GM23338 (cell line): ENCODE measurements at regions not wholly inside any gene's neighbourhood (a gene's known extent, or its start where the extent isn't known, plus 50 kb on each side); places are given as distances from the start of the nearest gene placed in this dataset.

Experiments used
- ATAC-seq: fragments of 200-7000 bp; cut with Tn5 transposase; 3 replicates; pipeline ENCODE4 v1.9.1; 2020
- DNase-seq: peaks from one replicate; pipeline ENCODE4 v3.0.0-alpha.2; 2015; ENCODE audit warnings: low spot score
- H2AFZ ChIP-seq: fragments of 200-600 bp; sonication (generic); 2 replicates; pipeline ENCODE4 v1.8.0; 2016; ENCODE audit warnings: antibody characterized with exemption, mild to moderate bottlenecking, moderate library complexity
- H3F3A ChIP-seq: fragments of 200-600 bp; sonication (generic); replicated peaks from 2 replicates; pipeline ENCODE4 v1.8.0; 2017; ENCODE audit warnings: antibody characterized with exemption, mixed run types, low read depth
- H3K27ac ChIP-seq: fragments of 200-600 bp; sonication (generic); 2 replicates; pipeline ENCODE4 v1.6.1; 2016; ENCODE audit warnings: low read depth
- H3K27me3 ChIP-seq: fragments of 200-600 bp; sonication (generic); 2 replicates; pipeline ENCODE4 v1.8.0; 2016; ENCODE audit warnings: mild to moderate bottlenecking, mixed run types, moderate library complexity; ENCODE audit not compliant: insufficient read depth
- H3K36me3 ChIP-seq: fragments of 200-600 bp; sonication (generic); 2 replicates; pipeline ENCODE4 v1.8.0; 2016; ENCODE audit warnings: mild to moderate bottlenecking; ENCODE audit not compliant: insufficient read depth
- H3K4me1 ChIP-seq: fragments of 200-600 bp; sonication (generic); 2 replicates; pipeline ENCODE4 v1.8.0; 2016; ENCODE audit warnings: mild to moderate bottlenecking, moderate library complexity; ENCODE audit not compliant: insufficient read depth
- H3K4me2 ChIP-seq: fragments of 200-600 bp; sonication (generic); 2 replicates; pipeline ENCODE4 v1.7.1; 2017; ENCODE audit warnings: mixed run types
- H3K4me3 ChIP-seq: fragments of 200-600 bp; sonication (generic); 2 replicates; pipeline ENCODE4 v1.6.1; 2016; ENCODE audit warnings: mixed run types
- H3K79me2 ChIP-seq: fragments of 200-600 bp; sonication (generic); replicated peaks from 2 replicates; pipeline ENCODE4 v1.8.0; 2017; ENCODE audit warnings: mild to moderate bottlenecking; ENCODE audit not compliant: insufficient read depth
- H3K9me2 ChIP-seq: fragments of 200-600 bp; sonication (generic); 2 replicates; pipeline ENCODE4 v1.8.0; 2017; ENCODE audit not compliant: insufficient read depth
- H4K20me1 ChIP-seq: fragments of 200-600 bp; sonication (generic); replicated peaks from 2 replicates; pipeline ENCODE4 v1.8.0; 2017; ENCODE audit warnings: mild to moderate bottlenecking; ENCODE audit not compliant: insufficient read depth
- H3K27ac Mint-ChIP-seq: 2 replicates; pipeline ENCODE4 v1.8.0; 2020; ENCODE audit warnings: inconsistent platforms, mild to moderate bottlenecking, moderate library complexity, mixed read lengths
- H3K27me3 Mint-ChIP-seq: 3 replicates; pipeline ENCODE4 v1.8.0; 2022; ENCODE audit warnings: low read depth, mild to moderate bottlenecking, moderate library complexity, mixed read lengths, inconsistent platforms; ENCODE audit not compliant: insufficient read depth, poor library complexity
- H3K36me3 Mint-ChIP-seq: 3 replicates; pipeline ENCODE4 v1.8.0; 2021; ENCODE audit warnings: low read depth, mild to moderate bottlenecking, inconsistent platforms, moderate library complexity, mixed read lengths
- H3K4me1 Mint-ChIP-seq: 3 replicates; pipeline ENCODE4 v1.8.0; 2020; ENCODE audit warnings: mild to moderate bottlenecking, inconsistent platforms, mixed read lengths
- H3K4me3 Mint-ChIP-seq: 3 replicates; pipeline ENCODE4 v1.8.0; 2021; ENCODE audit warnings: moderate library complexity, mild to moderate bottlenecking, inconsistent platforms, mixed read lengths
- H3K9me3 Mint-ChIP-seq: 3 replicates; pipeline ENCODE4 v1.8.0; 2020; ENCODE audit warnings: moderate library complexity, mild to moderate bottlenecking, inconsistent platforms, mixed read lengths
- ETS1 ChIP-seq: IDR thresholded peaks from 2 replicates; pipeline ENCODE4 v1.6.1; 2016; ENCODE audit warnings: antibody characterized with exemption
- EZH2phosphoT487 ChIP-seq: fragments of 200-600 bp; sonication (generic); IDR thresholded peaks from one replicate; pipeline ENCODE4 v1.8.1; 2018; ENCODE audit warnings: antibody characterized with exemption; ENCODE audit not compliant: unreplicated experiment
- JUNB ChIP-seq: IDR thresholded peaks from one replicate; pipeline ENCODE4 v1.6.1; 2016; ENCODE audit warnings: antibody characterized with exemption; ENCODE audit not compliant: unreplicated experiment
- NANOG ChIP-seq: IDR thresholded peaks from 2 replicates; pipeline ENCODE4 v1.6.1; 2016; ENCODE audit warnings: antibody characterized with exemption, borderline replicate concordance
- REST ChIP-seq: IDR thresholded peaks from one replicate; pipeline ENCODE4 v1.6.1; 2018; ENCODE audit warnings: antibody characterized with exemption; ENCODE audit not compliant: unreplicated experiment
- STAT1 ChIP-seq: IDR thresholded peaks from one replicate; pipeline ENCODE4 v1.6.1; 2016; ENCODE audit warnings: antibody characterized with exemption; ENCODE audit not compliant: unreplicated experiment
- ZNF331 ChIP-seq: fragments of 250-450 bp; sonication (Bioruptor Pico); IDR thresholded peaks from 2 replicates; pipeline ENCODE4 v1.5.0; 2020; ENCODE audit warnings: low read depth, mild to moderate bottlenecking, moderate library complexity
- TF ChIP-seq, protein P1 (sequence below): fragments of 250-450 bp; sonication (Bioruptor Pico); IDR thresholded peaks from 2 replicates; pipeline ENCODE4 v1.5.0; 2020; ENCODE audit warnings: mild to moderate bottlenecking, moderate library complexity

DNA sequence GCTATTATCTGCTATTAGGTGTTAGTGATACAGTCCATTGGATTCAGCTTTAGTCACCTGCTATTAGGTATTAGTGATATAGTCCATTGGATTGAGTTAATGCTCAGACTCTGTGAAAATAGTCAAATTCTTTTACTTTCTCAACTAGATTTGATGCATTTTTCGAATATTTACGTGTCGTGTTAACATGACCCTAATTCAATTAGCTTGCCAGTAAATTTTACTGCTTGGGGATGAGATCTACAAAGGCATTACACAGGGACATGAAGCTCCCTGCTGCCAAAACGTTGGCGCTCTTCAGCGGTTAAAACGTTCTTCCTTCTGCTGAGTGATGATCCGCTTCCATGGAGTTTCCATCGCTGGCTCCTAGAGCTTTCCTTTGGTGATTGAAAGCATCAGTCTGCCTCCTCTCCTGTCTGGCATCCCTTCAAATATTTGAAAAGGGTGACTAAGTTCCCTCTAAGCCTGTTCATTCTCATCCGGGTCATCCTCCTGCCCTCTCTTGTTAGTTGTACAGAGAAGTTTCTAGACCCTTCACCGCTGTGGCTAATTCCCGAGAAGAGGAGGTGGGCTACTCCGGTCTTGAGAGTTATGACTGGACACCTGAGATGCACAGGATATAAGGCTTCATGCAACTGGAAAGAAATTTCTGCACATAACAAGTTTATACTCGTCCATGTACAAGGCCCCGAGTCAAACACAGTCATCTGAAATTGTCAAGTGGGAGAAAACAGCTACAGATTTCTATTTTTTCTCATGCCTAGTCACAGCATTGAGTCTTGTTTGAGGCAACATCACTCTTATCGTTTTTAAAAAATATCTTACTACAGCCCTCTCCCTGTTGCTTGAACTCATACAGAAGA, 254.0 kb downstream of the KLF6 start:
- no peak overlapping the region for H3K27ac ChIP-seq
- no peaks in the 10 kb centered on the region for H3K27me3 ChIP-seq
- no peaks in the 10 kb centered on the region for H3K9me2 ChIP-seq
- no peaks in the 10 kb centered on the region for H3K4me1 ChIP-seq
- H3K79me2 ChIP-seq: no peaks in the 10 kb centered on the region
- H3K36me3 ChIP-seq: no peaks in the 10 kb centered on the region
- no peaks in the 10 kb centered on the region for H3K9me3 Mint-ChIP-seq
- TF ChIP-seq EZH2phosphoT487: no peak
- TF ChIP-seq ETS1: no peak
- no peak for TF ChIP-seq STAT1
- TF ChIP-seq, protein P1, sequence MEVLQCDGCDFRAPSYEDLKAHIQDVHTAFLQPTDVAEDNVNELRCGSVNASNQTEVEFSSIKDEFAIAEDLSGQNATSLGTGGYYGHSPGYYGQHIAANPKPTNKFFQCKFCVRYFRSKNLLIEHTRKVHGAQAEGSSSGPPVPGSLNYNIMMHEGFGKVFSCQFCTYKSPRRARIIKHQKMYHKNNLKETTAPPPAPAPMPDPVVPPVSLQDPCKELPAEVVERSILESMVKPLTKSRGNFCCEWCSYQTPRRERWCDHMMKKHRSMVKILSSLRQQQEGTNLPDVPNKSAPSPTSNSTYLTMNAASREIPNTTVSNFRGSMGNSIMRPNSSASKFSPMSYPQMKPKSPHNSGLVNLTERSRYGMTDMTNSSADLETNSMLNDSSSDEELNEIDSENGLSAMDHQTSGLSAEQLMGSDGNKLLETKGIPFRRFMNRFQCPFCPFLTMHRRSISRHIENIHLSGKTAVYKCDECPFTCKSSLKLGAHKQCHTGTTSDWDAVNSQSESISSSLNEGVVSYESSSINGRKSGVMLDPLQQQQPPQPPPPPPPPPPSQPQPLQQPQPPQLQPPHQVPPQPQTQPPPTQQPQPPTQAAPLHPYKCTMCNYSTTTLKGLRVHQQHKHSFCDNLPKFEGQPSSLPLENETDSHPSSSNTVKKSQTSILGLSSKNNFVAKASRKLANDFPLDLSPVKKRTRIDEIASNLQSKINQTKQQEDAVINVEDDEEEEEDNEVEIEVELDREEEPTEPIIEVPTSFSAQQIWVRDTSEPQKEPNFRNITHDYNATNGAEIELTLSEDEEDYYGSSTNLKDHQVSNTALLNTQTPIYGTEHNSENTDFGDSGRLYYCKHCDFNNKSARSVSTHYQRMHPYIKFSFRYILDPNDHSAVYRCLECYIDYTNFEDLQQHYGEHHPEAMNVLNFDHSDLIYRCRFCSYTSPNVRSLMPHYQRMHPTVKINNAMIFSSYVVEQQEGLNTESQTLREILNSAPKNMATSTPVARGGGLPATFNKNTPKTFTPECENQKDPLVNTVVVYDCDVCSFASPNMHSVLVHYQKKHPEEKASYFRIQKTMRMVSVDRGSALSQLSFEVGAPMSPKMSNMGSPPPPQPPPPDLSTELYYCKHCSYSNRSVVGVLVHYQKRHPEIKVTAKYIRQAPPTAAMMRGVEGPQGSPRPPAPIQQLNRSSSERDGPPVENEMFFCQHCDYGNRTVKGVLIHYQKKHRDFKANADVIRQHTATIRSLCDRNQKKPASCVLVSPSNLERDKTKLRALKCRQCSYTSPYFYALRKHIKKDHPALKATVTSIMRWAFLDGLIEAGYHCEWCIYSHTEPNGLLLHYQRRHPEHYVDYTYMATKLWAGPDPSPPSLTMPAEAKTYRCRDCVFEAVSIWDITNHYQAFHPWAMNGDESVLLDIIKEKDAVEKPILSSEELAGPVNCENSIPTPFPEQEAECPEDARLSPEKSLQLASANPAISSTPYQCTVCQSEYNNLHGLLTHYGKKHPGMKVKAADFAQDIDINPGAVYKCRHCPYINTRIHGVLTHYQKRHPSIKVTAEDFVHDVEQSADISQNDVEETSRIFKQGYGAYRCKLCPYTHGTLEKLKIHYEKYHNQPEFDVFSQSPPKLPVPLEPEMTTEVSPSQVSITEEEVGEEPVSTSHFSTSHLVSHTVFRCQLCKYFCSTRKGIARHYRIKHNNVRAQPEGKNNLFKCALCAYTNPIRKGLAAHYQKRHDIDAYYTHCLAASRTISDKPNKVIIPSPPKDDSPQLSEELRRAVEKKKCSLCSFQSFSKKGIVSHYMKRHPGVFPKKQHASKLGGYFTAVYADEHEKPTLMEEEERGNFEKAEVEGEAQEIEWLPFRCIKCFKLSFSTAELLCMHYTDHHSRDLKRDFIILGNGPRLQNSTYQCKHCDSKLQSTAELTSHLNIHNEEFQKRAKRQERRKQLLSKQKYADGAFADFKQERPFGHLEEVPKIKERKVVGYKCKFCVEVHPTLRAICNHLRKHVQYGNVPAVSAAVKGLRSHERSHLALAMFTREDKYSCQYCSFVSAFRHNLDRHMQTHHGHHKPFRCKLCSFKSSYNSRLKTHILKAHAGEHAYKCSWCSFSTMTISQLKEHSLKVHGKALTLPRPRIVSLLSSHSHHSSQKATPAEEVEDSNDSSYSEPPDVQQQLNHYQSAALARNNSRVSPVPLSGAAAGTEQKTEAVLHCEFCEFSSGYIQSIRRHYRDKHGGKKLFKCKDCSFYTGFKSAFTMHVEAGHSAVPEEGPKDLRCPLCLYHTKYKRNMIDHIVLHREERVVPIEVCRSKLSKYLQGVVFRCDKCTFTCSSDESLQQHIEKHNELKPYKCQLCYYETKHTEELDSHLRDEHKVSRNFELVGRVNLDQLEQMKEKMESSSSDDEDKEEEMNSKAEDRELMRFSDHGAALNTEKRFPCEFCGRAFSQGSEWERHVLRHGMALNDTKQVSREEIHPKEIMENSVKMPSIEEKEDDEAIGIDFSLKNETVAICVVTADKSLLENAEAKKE (CRISPR knock-in tag): no peak
- TF ChIP-seq ZNF331 (CRISPR knock-in tag): no peak
- no peak for TF ChIP-seq REST
- TF ChIP-seq JUNB: no peak
- no peak for TF ChIP-seq NANOG
- no peak overlapping the region for H3K4me2 ChIP-seq
- no peak overlapping the region for H3K4me3 Mint-ChIP-seq
- no peak overlapping the region for H3K4me3 ChIP-seq
- H4K20me1 ChIP-seq: no peaks in the 10 kb centered on the region
- no peaks in the 10 kb centered on the region for H3K36me3 Mint-ChIP-seq
- no peak overlapping the region for H2AFZ ChIP-seq
- DNase-seq (no peak), ATAC-seq (no peak)
- H3K4me1 Mint-ChIP-seq: no peaks in the 10 kb centered on the region
- H3K27ac Mint-ChIP-seq: 0 out of 2 replicates have a peak overlapping the region, but pooled peaks have one; percentile 3
- H3K27me3 Mint-ChIP-seq: peaks cover 3% of the 10 kb centered on the region
- no peaks in the 10 kb centered on the region for H3F3A ChIP-seq
